ENCODE measurements at regions not wholly inside any gene's neighbourhood (a gene's known extent, or its start where the extent isn't known, plus 50 kb on each side); places are given as distances from the start of the nearest gene placed in this dataset.

DNA sequence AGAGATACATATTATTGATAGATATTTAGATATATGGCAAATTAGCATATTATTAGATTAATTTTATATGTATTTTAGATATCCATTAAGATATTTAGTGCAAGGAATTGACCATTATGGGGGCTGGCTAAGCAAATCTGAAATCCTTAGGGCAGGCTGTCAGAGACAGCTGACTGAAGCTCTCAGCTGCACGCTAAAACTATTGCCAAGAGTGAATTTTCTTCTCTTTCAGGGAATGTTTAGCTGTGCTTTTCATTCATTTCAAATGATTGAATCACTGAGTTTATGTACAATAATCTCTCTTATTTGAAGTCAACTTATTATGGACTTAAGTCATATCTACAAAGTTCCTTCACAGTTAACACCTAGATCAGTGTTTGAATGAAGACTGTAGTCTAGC is 566.5 kb downstream of the LRFN5 start:
- Histone ChIP-seq H3K36me3 (ENCODE audit: insufficient read depth, low read length) (no peaks in the 10 kb centered on the region), H3K9ac (ENCODE audit: low read depth, low read length) (no peak overlapping the region), H3K4me1 (ENCODE audit: insufficient read depth, low read length) (no peaks in the 10 kb centered on the region), H2AFZ (ENCODE audit: low read depth, low read length) (no peak overlapping the region), H4K20me1 (ENCODE audit: insufficient read depth, low read length) (no peaks in the 10 kb centered on the region), H3K27ac (ENCODE audit: low read length) (no peak overlapping the region), H3K27me3 (ENCODE audit: insufficient read depth, low read length, poor library complexity) (no peaks in the 10 kb centered on the region), H3K79me2 (ENCODE audit: insufficient read depth, low read length) (no peaks in the 10 kb centered on the region), H3K4me3 (ENCODE audit: low read depth in 1 of 2, low read length in 2 of 2) (no peak overlapping the region), H3K4me2 (ENCODE audit: insufficient read depth, low read length) (no peak overlapping the region), H3K9me3 (ENCODE audit: insufficient read depth, low read length, severe bottlenecking) (no peaks in the 10 kb centered on the region)
- DNase-seq (no peak), ATAC-seq (ENCODE audit: insufficient read depth, low read depth) (no peak)
- TF ChIP-seq EZH2 (IDR thresholded peaks at IDR 0.05; ENCODE audit: borderline replicate concordance, low read depth, low read length, severe bottlenecking) (no peak), CTCF (IDR thresholded peaks at IDR 0.05; ENCODE audit: borderline replicate concordance, extremely low read depth, low read length, poor library complexity, severe bottlenecking) (no peak)

GRCh38 chr14:42172304-42172703 is 565.6 kb downstream of the LRFN5 start:
- no peak for ATAC-seq (ENCODE audit: insufficient read depth, low read depth)

GRCh38 chr14:42163136-42163535 is 556.5 kb downstream of the LRFN5 start:
- Histone ChIP-seq H3K4me3 (ENCODE audit: low read depth in 1 of 2, low read length in 2 of 2) (no peak overlapping the region), H2AFZ (ENCODE audit: low read depth, low read length) (no peak overlapping the region), H4K20me1 (ENCODE audit: insufficient read depth, low read length) (no peaks in the 10 kb centered on the region), H3K4me2 (ENCODE audit: insufficient read depth, low read length) (no peak overlapping the region), H3K27me3 (ENCODE audit: insufficient read depth, low read length, poor library complexity) (no peaks in the 10 kb centered on the region), H3K27ac (ENCODE audit: low read length) (no peak overlapping the region), H3K9me3 (ENCODE audit: insufficient read depth, low read length, severe bottlenecking) (no peaks in the 10 kb centered on the region), H3K79me2 (ENCODE audit: insufficient read depth, low read length) (no peaks in the 10 kb centered on the region), H3K9ac (ENCODE audit: low read depth, low read length) (no peak overlapping the region), H3K36me3 (ENCODE audit: insufficient read depth, low read length) (no peaks in the 10 kb centered on the region), H3K4me1 (ENCODE audit: insufficient read depth, low read length) (no peaks in the 10 kb centered on the region)
- DNase-seq: no peak
- no peak for TF ChIP-seq CTCF (IDR thresholded peaks at IDR 0.05; ENCODE audit: borderline replicate concordance, extremely low read depth, low read length, poor library complexity, severe bottlenecking)
- no peak for TF ChIP-seq EZH2 (IDR thresholded peaks at IDR 0.05; ENCODE audit: borderline replicate concordance, low read depth, low read length, severe bottlenecking)
- no peak for ATAC-seq (ENCODE audit: insufficient read depth, low read depth)

More at GRCh38 chr14:42172304-42172703, 565.6 kb downstream of the LRFN5 start:
- no peak for DNase-seq
- H3K4me3 ChIP-seq (ENCODE audit: low read depth in 1 of 2, low read length in 2 of 2): no peak overlapping the region
- no peaks in the 10 kb centered on the region for H3K27me3 ChIP-seq (ENCODE audit: insufficient read depth, low read length, poor library complexity)
- H3K27ac ChIP-seq (ENCODE audit: low read length): no peak overlapping the region
- no peaks in the 10 kb centered on the region for H3K9me3 ChIP-seq (ENCODE audit: insufficient read depth, low read length, severe bottlenecking)
- no peaks in the 10 kb centered on the region for H3K36me3 ChIP-seq (ENCODE audit: insufficient read depth, low read length)
- no peaks in the 10 kb centered on the region for H3K79me2 ChIP-seq (ENCODE audit: insufficient read depth, low read length)
- no peak for TF ChIP-seq CTCF (IDR thresholded peaks at IDR 0.05; ENCODE audit: borderline replicate concordance, extremely low read depth, low read length, poor library complexity, severe bottlenecking)
- no peak for TF ChIP-seq EZH2 (IDR thresholded peaks at IDR 0.05; ENCODE audit: borderline replicate concordance, low read depth, low read length, severe bottlenecking)
- H4K20me1 ChIP-seq (ENCODE audit: insufficient read depth, low read length): no peaks in the 10 kb centered on the region
- no peak overlapping the region for H3K4me2 ChIP-seq (ENCODE audit: insufficient read depth, low read length)
- no peak overlapping the region for H2AFZ ChIP-seq (ENCODE audit: low read depth, low read length)
- no peak overlapping the region for H3K9ac ChIP-seq (ENCODE audit: low read depth, low read length)
- H3K4me1 ChIP-seq (ENCODE audit: insufficient read depth, low read length): no peaks in the 10 kb centered on the region

- H3K4me3 ChIP-seq (ENCODE audit: low read depth in 1 of 2, low read length in 2 of 2): no peak overlapping the region
- no peaks in the 10 kb centered on the region for H3K36me3 ChIP-seq (ENCODE audit: insufficient read depth, low read length)
- H3K4me2 ChIP-seq (ENCODE audit: insufficient read depth, low read length): no peak overlapping the region
- H3K9me3 ChIP-seq (ENCODE audit: insufficient read depth, low read length, severe bottlenecking): no peaks in the 10 kb centered on the region
- TF ChIP-seq EZH2 (IDR thresholded peaks at IDR 0.05; ENCODE audit: borderline replicate concordance, low read depth, low read length, severe bottlenecking) (no peak), CTCF (IDR thresholded peaks at IDR 0.05; ENCODE audit: borderline replicate concordance, extremely low read depth, low read length, poor library complexity, severe bottlenecking) (no peak)
- no peak overlapping the region for H3K9ac ChIP-seq (ENCODE audit: low read depth, low read length)
- H3K79me2 ChIP-seq (ENCODE audit: insufficient read depth, low read length): no peaks in the 10 kb centered on the region
- no peaks in the 10 kb centered on the region for H3K4me1 ChIP-seq (ENCODE audit: insufficient read depth, low read length)
- no peak for ATAC-seq (ENCODE audit: insufficient read depth, low read depth)
- H2AFZ ChIP-seq (ENCODE audit: low read depth, low read length): no peak overlapping the region
- no peak overlapping the region for H3K27ac ChIP-seq (ENCODE audit: low read length)
- H3K27me3 ChIP-seq (ENCODE audit: insufficient read depth, low read length, poor library complexity): no peaks in the 10 kb centered on the region
- DNase-seq: no peak
- no peaks in the 10 kb centered on the region for H4K20me1 ChIP-seq (ENCODE audit: insufficient read depth, low read length)
Observed at GRCh38 chr14:42159138-42159537, 552.5 kb downstream of the LRFN5 start.

All from DND-41 (cell line).